ENCODE measurements at regions not wholly inside any gene's neighbourhood (a gene's known extent, or its start where the extent isn't known, plus 50 kb on each side); places are given as distances from the start of the nearest gene placed in this dataset.

- TF ChIP-seq EGR1 (IDR thresholded peaks at IDR 0.05; ENCODE audit: borderline replicate concordance in 1 of 2, low read depth in 2 of 2, low read length in 2 of 2) (no peak), RCOR1 (conservative IDR thresholded peaks at IDR 0.05; ENCODE audit: low read depth, low read length) (no peak), GABPA (IDR thresholded peaks at IDR 0.05; ENCODE audit: low read depth) (no peak), SIX5 (IDR thresholded peaks at IDR 0.05; ENCODE audit: low read depth, low read length, severe bottlenecking) (no peak), RAD21 (IDR thresholded peaks at IDR 0.05; ENCODE audit: insufficient read depth, low read depth, low read length) (no peak), CHD4 (IDR thresholded peaks at IDR 0.05) (no peak), CTCF (IDR thresholded peaks at IDR 0.05 in 2 of 3, conservative IDR thresholded peaks at IDR 0.05 in 1 of 3; ENCODE audit: control insufficient read depth in 2 of 3, extremely low read depth in 1 of 3, insufficient read depth in 1 of 3, low read depth in 3 of 3, low read length in 3 of 3) (no peak), SMAD1 (IDR thresholded peaks at IDR 0.05; ENCODE audit: low read depth, partially characterized antibody) (no peak), DPF2 (IDR thresholded peaks at IDR 0.05) (no peak)
Measured at GRCh38 chr13:19305434-19305833, 123.8 kb upstream of the TUBA3C start.

Measured in GM12878 (cell line).